Inferior parietal cortex (tissue), 1 donor: ENCODE measurements at regions not wholly inside any gene's neighbourhood (a gene's known extent, or its start where the extent isn't known, plus 50 kb on each side); places are given as distances from the start of the nearest gene placed in this dataset.

ENCODE experiments used
- DNase-seq: peaks from one replicate; pipeline ENCODE4 v3.0.0-alpha.2; 2016; ENCODE audit errors: extremely low spot score

GRCh38 chr13:111968336-111969010 lies 98.5 kb upstream of the SOX1 start:
- no peak for DNase-seq

- DNase-seq = no peak
Measured at GRCh38 chr13:111969551-111970135, 97.3 kb upstream of the SOX1 start.

DNA sequence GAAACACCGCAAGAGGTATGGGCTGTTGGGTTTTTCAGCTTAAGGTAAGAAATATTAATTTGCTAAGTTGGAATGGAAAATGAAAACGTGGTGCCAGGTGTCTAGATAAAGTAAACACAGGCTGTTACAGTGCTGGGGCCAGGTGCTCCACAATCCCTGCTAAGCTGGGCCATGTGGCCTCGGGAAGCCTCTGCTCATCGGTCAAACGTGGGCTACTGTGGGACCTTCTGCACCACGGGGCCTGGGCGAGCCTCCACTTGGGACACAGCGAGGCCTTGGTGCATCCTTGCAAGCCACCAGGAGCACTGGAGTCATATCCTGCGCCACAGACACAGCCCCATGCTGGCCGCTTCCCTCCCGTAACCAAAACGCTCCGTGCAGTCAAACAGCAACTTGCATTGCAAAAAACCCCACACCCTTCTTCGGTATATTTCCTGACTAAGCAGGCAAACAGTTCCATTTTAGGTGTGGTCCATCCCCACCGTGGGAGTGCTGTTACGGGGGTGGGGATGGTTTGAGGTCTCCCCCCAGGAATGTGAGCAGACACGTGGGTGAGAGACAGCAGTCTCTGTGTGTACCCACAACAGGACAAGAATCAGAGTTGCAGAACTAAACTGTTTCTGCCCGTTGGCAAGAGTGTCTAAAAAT lies 96.3 kb upstream of the SOX1 start:
- no peak for DNase-seq

- DNase-seq = no peak
Measured at GRCh38 chr13:111971891-111972780, 94.8 kb upstream of the SOX1 start.

DNA sequence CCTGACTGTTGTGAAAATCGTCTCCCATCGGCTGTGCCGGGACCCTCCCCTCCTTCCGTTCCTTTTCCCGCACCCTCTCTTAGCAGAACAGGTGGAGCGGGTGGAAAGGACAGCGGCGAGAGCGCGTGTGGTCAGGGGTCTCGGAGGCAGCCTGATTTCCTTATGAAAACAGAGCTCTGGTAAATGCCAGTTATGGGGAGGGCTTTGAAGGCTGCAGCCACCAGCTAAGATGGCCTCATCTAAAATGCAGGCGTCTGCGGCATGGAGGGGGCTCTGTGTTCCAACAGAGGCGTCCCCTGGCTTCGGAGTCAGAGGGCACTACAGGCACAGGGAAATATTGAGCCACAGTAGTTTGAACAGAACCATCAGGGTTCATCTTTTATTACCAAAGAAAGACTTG lies 93.8 kb upstream of the SOX1 start:
- no peak for DNase-seq

DNA sequence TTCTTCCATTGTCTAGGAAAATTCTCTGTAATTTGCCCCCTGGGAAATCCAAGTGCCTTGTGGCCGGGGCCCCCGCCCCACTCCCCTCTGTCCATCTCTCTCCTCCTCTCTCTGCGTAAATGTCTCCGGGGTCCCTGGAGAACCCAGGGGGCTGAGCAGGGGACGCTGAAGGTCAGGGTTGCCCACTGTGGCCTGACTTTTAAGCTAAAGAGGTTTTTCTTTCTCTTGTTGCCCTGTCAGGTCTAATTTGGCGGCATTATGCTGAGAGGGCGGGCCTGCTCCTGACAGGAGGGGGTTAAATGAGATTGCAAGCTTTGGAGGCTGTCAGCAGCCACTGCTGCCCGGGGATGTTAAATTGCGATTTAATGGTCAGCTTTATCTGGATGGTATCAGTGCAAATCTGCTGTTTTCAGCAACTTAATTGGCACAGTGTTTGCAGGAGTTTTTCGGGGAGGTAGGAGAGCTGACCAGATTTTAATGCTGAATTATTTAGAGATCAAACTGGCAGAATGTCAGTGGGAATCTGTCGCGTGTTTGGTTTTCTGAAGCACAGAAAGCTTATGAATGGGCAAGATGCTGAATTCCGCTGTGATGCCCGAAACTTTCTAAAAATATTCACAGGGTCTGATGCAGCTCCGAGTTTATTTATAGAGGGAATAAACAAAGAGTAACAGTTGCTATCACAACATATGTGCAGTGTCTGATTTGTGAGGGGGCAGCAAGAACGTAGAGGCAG lies 93.2 kb upstream of the SOX1 start:
- DNase-seq = no peak

GRCh38 chr13:111974341-111974640 lies 92.7 kb upstream of the SOX1 start:
- no peak for DNase-seq

GRCh38 chr13:111975539-111976473 lies 91.1 kb upstream of the SOX1 start:
- DNase-seq = no peak

GRCh38 chr13:111976474-111977178 lies 90.3 kb upstream of the SOX1 start:
- no peak for DNase-seq

GRCh38 chr13:111977179-111977506 lies 89.8 kb upstream of the SOX1 start:
- no peak for DNase-seq

GRCh38 chr13:111978546-111978945 lies 88.4 kb upstream of the SOX1 start:
- no peak for DNase-seq

- DNase-seq = no peak
Measured at GRCh38 chr13:111980146-111980929, 86.6 kb upstream of the SOX1 start.

- DNase-seq = no peak
Measured at GRCh38 chr13:111981006-111981405, 85.9 kb upstream of the SOX1 start.

DNA sequence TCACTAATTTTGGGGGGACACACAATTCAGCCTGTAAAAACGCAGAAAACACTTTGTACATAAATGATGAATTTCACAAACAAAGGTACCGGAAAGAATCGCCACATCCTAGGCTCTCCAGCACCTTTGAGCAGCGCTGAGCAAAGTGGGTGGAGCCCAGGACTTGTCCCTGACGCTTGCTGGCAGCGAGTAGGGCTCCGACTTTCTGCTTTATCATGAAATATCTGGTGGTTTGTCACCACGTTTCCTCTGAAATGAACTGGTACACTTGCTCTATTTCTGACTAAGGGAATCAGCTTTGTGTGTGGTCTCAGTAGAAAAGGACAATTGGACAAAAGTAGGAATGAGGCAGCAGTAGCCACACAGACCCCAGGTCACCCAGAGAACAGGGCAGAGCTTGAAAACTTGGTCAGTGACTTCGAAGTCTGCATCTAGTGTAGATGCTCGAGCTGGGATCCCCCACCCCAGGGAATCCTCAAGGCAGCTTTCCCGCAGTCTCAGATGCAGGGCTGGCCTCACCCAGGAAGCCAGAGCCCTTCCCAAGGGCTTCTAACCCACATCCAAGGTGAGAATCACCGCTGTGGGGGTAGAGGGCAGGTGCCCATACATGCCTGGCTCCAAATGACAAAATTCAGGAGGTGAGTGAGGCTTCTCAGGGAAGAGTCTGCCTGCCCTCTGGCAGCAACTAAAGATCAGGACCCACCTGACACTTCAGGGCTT lies 85.3 kb upstream of the SOX1 start:
- DNase-seq = no peak

- no peak for DNase-seq
Measured at GRCh38 chr13:111984349-111984748, 82.6 kb upstream of the SOX1 start.

- no peak for DNase-seq
Measured at GRCh38 chr13:111990362-111990761, 76.6 kb upstream of the SOX1 start.

DNA sequence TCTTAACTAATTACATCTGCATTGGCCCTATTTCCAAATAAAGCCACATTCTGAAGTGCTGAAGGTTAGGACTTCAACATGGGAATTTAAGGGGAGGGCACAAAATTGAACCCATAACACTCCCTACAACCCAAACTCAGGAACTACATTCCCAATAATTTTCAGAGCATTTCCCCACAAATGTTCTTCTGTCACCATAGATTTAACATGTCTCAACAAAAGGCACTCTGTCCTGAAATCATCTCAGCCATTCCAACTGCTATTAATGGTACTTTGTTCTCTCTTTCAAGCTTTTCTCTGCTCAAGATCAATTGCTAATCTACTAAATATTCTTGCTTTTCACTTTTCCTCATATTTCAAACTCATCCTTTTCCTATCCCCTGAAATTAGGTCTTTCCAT lies 74.0 kb upstream of the SOX1 start:
- no peak for DNase-seq

DNA sequence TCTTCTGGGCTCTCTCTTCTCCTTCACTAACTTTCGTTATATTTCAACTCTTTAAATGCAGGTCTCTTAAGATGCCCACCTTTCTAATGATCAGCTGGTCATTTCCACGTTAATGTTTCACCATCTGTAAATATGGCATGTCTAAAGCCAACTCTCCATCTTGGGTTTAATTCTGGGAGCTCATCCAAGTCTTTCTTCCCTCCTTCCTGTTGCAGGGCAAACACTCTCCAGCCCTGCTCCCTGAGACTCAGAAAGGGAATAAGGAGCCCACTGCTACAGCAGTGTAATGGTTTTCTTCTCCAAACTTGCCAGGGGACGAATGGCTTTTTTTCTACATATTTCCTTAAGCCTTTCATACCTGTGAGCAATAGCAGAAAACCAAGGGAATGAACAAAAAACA lies 73.3 kb upstream of the SOX1 start:
- DNase-seq = no peak

- DNase-seq = no peak
Measured at GRCh38 chr13:111994578-111994977, 72.4 kb upstream of the SOX1 start.
